D721Med (cell line): ENCODE measurements at regions not wholly inside any gene's neighbourhood (a gene's known extent, or its start where the extent isn't known, plus 50 kb on each side); places are given as distances from the start of the nearest gene placed in this dataset.

Experiments
- DNase-seq: peaks from one replicate; pipeline ENCODE4 v3.0.0; 2011; ENCODE audit warnings: low spot score; ENCODE audit not compliant: insufficient read length
- FAIRE-seq: peaks from 2 replicates; lab custom pipeline; 2011; peaks lifted over from hg19 to GRCh38; lab: Jason Lieb, UNC
- CTCF ChIP-seq: IDR thresholded peaks from 2 replicates; pipeline ENCODE4 v1.5.1; 2012; ENCODE audit warnings: mild to moderate bottlenecking, control low read depth; ENCODE audit not compliant: insufficient read depth; ENCODE audit errors: missing control alignments

- DNase-seq (no peak), FAIRE-seq (no peak)
These were observed 1421.3 kb downstream of the OLFM4 start for GRCh38 chr13:54449922-54450321.

GRCh38 chr13:54484166-54484565, 1455.6 kb downstream of the OLFM4 start:
- DNase-seq (no peak), FAIRE-seq (no peak)
- no peak for TF ChIP-seq CTCF

More at GRCh38 chr13:54449922-54450321, 1421.3 kb downstream of the OLFM4 start:
- TF ChIP-seq CTCF, result peak; percentile 48

GRCh38 chr13:54486421-54487166, 1458.0 kb downstream of the OLFM4 start:
- no peak for DNase-seq
- FAIRE-seq, result no peak

GRCh38 chr13:54489359-54489758, 1460.7 kb downstream of the OLFM4 start:
- no peak for FAIRE-seq

More at GRCh38 chr13:54486421-54487166, 1458.0 kb downstream of the OLFM4 start:
- TF ChIP-seq CTCF, result no peak

GRCh38 chr13:54492995-54493394, 1464.4 kb downstream of the OLFM4 start:
- DNase-seq (no peak), FAIRE-seq (no peak)
- TF ChIP-seq CTCF, result no peak

More at GRCh38 chr13:54489359-54489758, 1460.7 kb downstream of the OLFM4 start:
- TF ChIP-seq CTCF, result no peak
- DNase-seq, result no peak

- DNase-seq (no peak), FAIRE-seq (no peak)
- TF ChIP-seq CTCF, result no peak
These were observed 1482.8 kb downstream of the OLFM4 start for GRCh38 chr13:54511366-54511765.

GRCh38 chr13:54513254-54513653, 1484.6 kb downstream of the OLFM4 start:
- no peak for DNase-seq
- no peak for FAIRE-seq
- TF ChIP-seq CTCF, result no peak
